Activated T-cell treated with anti-CD3 and anti-CD28 coated beads for 1 hour (primary cell): ENCODE measurements at regions not wholly inside any gene's neighbourhood (a gene's known extent, or its start where the extent isn't known, plus 50 kb on each side); places are given as distances from the start of the nearest gene placed in this dataset.

Experiments used
- DNase-seq: peaks from one replicate; pipeline ENCODE4 v3.0.0-alpha.2; 2020; ENCODE audit warnings: low read depth

DNA sequence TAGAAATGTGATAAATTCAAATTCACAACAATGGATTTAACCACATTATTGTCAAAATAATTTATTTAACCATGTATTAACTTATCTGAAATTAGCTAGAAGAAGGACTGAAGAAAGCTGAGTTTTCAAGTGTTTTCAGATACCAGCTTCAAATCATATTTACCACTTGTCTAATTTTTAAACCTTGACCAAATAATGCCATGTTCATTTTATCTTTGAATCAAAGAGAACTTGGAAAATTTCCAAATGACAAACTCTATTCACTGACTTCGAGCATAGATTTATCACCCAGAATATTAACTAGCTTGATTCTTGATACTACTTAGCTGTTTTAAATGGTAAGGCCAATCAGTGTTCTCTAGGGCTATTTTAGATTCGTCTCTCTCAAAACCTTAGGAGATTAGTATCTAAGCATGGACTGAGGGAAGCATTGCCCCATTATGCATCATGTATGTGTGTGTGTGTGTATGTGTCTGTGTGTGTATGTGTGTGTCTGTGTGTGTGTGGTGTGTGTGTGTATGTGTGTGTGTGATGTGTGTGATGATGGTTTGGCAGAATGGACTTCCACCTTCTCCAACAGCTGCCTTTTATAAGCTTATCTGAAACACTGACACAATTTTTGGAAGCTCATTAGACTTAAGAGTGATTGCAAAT lies 667.5 kb upstream of the FANCL start:
- no peak for DNase-seq

DNA sequence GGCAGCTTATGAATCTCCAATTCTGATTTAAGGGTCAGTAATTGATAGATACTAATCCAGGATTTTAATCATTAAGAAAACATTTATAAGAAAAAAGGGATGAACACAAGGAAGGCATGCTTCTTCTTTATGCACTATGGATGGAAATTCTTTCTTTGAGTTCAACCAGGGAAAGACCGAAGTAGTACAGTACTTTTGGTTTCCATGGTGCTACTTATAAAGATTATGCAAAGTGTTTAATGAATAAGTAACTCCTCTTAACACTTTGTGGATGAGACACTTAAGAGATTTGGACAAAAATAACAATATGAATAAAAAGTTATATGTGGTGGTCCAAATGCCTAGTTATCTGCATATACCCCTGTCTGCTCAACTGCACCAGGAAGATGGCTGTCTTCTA lies 666.5 kb upstream of the FANCL start:
- no peak for DNase-seq

DNA sequence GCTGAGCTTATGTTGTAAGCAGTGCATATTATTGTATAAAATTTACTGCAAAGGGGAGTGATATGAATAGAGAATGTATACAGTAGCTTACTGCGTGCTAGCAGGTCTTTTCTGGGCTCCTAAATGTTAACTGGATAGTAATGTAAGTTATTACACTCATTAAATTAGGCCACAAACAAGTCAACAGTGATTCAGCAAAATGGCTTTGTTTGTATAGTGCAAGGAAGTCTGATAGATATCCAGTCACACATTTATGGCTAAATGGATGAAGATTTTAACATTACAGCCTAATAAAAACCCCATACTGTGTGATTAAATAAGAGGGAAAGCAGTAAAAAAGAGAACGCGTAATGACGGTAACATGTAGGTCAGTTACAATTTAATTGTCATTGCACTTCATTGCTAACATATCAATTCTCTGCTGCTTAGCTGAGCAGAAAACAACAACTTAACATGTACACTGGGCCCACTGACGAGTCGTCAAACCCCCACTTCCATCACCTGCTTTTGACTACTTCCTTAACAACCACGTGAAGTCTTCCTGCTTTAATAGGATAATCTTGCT lies 665.0 kb upstream of the FANCL start:
- DNase-seq, result no peak

DNA sequence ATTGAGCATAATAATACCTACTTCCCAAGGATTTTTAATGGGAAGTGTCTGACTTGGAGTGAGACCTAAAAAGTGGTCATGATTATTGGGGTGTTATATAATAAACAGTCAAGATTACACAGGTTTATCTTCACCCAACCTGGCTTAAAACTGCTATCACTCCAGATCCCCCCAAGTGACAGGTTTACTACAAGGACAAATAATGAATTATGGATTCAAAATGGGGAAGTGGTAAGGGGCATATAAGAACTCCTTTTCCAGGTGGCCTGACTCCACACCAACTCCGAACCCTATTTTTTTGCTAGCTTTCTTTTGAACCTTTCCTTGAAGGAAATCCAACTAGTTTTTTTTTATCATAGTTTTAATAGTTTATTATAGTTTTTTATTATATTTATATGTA lies 663.0 kb upstream of the FANCL start:
- no peak for DNase-seq

DNA sequence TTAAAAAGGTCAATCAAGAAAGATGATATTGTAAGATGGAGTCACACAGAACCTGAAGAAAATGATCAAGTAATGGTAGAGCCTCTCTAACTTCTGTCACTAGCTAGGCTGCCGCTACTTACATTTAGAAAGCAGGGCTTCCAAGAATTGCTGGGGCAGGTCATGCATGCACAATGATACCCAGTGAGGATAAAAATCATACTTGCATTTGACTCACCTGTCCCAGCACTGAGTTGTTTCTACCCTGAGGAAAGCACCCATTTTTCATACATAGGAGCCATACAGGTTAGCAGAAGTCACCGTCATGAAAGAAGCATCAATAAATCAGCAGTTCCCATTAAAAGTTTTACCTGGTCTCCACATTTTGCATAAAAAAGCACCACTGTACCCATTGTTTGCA lies 662.3 kb upstream of the FANCL start:
- no peak for DNase-seq

DNA sequence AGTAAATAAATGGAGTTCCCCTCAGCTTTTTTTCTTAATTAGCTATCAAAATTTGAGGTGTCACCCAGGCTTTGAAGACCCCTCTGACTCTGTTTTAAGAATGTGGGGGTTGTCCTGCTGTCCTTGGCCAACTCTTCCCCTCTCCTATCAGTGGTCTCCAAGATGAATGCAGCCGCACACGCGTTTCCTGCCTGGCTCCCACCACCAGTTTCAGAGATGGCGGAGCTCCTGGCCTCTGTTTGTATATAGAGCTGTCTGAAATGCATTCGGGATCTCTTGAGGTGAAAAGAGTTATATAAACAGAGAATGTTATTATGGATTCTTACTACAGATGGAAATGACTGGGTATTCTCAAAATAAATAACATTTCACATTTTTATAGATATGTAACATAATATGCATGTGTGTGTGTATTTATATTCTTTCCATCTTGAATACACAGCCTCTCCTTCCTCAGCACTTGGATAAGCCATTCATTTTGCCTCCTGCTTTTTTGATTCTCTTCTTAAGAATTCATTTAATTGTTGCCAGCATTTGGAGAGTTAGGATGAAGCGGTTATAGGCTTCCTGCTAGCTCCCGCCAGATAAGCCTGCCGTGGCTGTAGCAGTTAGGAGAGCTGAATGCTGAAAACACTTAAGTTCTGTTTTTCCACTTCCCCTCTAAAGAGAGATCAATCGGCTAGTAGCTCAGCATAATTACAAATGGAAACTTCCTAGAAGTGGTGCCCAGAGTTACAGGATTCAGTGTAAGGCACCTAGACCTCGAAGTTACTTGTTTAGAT lies 659.3 kb upstream of the FANCL start:
- DNase-seq, result no peak

DNA sequence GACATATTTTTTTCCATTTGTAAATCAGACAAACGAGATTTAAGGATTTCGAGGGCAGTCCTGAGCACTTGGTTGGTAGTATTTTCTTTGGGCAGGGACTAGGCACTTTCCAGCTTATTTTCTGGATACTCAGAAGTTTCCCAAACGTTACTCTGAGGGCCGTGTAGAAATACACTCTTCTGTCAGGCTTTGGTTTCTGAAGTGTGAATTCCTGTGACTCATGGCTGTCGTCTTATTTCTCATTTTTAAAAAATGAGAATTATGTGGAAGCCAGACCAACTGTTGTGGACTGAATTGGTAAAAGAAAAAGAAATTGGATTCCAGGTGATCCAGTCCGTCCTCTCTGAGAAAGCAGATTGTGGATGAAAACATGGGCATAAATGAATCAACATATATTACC lies 658.6 kb upstream of the FANCL start:
- no peak for DNase-seq

DNA sequence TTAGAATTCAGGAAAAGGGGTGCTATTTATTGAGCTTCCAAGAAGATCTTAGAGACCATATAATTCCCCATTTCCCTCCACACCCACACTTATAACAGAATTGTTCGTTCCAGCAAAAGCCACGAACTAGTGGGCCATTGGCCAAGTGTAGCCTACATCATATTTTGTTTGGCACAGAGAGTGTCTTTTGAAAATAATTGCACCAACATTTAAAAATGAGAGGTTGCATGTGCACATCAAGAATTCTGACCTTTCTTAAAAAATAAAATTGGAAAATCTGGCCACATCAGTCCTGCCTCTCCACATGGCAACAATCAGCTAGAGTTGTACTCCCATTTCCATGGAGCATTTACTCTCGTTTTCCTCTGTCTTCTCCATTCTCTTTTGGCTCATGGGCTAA lies 655.5 kb upstream of the FANCL start:
- no peak for DNase-seq

DNA sequence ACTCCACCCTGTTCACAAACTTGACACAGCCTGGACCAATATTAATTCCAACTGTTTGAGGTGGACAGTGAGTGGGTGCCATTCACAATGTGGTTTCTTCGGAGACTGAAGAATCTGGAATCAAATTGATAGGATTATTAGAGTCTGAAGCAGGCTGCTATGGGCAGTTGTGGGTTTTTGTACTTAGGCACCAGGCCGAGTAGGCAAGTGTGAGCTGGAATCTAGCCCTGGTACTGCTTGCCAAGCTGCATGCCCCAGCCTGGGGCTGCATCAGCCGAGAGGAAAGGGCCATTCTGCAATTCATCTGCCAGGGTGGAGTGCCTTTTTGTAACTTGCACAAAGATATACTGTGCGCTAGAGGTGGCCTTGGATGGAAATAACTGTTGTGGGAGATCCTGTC lies 654.7 kb upstream of the FANCL start:
- DNase-seq, result no peak

DNA sequence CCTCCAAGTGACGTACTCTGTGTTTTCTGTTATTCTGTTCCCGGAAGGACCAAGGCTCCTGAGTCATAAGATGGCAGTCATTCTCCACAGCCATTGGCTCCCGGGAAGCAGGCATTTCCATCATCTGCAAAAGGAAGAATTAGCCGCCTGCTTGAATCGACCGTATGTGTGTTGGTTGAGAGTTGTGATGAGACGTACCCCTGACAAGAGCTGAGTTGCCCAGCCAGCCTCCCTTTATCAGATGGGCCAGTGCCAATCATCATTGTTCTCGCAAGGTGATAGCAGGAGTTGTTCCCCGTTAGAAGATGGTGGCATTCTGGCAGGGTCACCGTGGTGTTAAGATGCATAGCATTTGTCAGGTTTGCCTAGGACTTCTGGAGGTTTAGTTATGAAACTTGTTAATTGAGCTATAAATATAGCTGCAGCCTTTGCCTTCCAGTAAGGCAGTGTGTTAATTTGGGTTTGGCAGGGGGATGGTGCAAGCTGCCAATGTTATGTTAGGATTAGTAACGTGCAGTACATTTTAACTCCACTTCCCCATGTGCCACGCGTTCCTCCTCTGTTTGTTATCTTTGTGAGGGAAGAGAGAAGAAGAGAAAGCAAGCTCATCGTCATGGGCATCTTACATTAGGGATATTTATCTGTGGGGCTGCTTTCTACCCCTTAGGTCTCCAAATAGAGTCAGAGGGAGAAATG lies 652.7 kb upstream of the FANCL start:
- no peak for DNase-seq

DNA sequence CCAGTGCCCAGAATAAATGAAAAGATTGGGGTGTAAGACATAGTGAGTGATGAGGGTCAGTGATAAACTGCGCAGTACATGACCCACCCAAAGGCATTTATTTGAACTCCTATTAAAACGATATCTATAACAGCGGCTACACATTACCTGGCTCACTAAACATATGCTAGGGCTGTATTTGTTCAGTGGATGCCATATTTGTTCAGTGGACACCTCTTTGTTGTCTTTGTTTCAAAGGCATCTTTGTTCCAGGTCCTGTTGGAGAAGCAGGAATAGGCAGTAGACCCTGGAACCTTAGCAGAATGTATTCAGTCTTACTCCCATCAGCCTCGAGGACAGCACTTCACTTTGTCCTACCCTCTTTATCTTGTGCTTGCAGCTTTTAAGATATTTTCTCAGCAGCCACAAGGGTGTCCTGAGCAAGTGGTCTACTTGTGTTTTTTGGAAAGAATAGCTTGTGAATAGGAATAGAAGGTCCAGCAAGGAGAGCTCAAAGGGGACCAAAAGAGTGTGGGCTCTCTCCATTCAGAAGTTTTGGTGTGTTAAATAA lies 650.8 kb upstream of the FANCL start:
- DNase-seq, result no peak

DNA sequence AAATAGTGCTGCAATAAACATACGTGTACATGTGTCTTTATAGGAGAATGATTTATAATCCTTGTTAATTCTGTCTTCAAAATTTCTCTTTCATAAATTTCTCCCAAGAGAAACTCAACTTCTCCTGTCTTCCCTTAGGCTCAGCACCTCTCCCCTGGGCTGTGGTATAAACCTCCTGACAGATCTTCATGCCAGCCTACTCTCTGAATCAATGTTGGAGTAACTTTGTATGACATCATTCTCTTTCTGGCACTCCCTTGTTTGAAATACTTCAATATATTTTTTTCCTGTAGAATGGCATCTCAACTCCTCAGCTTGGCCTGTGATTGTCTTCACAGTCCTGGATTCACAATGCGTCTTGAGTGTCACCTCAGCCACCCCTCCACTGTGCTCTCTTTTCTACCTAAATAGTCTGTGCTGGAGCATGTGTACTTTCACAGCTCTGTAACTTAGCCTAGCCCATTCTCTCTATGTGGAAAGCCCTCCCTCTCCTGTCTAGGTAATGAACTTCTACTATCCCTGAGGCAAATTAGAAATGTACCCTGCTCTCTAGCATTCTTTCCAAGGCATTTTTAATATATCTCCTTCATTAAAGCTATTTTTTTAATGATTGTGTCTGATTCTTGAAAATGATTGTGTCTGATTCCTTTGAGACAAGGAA lies 649.9 kb upstream of the FANCL start:
- DNase-seq, result no peak

DNA sequence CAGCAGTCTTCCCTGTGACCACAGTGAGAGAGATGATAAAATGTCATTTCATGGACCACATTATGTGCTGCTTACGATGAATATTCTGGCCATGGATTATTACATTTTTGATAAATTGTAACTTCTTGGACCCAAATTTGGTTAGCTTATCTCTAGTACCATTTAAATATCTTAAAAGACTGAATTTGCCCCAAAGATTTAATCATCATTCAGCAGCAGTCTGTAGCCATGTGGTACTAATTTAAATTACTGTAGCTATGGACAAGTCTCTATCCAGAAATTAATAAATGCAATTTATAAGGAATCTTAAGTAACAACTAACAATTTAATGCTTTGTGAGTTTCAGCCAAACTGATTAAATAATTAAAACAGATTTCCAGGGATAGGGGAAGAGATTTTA lies 644.9 kb upstream of the FANCL start:
- no peak for DNase-seq

DNA sequence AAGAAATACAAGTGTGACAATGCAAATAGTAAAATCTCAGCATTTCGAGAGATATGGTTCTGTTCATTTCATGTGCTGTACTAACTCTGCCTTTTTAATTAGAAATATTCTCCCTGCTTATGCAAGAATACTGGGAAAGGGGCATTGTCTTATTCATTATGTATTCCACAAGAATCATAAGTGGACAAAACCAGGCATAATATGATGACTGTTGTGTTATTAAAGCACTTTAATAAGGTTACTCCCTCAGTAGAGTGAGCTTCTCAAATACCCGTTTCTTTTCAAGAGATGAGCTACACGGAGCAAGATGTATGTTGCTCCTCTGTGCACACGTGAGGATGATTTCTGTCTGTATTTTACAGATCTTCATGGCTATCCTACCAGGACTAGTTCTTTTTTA lies 638.7 kb upstream of the FANCL start:
- DNase-seq, result no peak

DNA sequence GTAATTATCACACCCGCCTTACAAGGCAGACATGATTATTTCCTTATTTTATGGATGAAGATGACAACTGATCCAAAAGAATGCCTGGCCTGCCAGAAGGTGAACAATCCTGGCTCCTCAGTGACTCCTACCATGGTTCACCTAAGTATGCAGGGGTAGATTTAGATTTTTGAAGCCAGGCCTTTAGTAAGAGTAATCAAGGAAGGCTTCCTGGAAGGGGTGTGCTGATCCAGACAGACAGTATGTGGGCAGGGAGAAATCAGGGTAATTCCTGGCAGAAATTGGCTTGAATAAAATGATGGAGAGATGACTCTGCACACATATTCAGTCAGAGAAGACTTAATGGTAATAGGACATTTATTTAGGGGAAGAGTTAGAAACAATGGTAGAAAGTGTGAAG lies 637.7 kb upstream of the FANCL start:
- no peak for DNase-seq

DNA sequence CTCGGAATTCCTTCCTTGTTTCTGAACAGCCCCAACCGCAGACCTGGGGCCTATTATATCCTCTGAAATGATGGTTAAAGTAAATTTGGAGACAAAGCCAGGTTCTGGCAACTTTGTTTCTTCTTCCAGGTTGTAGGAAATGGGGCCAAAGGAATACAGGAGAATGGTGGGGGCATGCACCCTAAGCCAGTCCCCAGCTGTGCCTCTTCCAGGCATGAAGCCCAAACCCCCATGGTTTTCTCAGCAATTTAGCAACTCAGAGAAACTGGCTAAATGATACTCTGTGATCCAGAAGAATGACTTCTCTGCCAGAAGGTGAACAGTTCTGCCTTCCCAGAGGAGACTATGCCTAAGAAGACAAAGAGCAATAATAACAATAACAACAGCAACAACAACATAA lies 635.0 kb upstream of the FANCL start:
- no peak for DNase-seq

DNA sequence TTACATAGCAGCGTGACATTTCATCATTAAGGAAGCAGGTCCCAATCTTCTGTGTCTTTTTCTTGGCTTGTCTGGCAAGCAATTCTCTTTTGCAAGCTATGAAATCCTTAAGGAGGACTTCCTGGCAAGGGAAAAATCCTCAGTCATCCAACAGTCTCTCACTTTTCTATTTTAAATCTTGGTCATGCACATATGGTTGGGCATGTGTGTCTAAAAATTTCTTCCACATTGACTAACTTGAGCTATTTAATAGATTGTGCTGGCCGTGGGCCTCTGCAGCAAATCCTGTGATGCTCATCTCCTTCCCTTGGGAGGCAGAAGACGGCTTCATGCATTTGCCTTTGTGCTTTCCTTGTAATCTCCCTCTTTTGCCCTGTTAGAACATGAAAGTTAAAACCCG lies 634.3 kb upstream of the FANCL start:
- DNase-seq, result no peak

DNA sequence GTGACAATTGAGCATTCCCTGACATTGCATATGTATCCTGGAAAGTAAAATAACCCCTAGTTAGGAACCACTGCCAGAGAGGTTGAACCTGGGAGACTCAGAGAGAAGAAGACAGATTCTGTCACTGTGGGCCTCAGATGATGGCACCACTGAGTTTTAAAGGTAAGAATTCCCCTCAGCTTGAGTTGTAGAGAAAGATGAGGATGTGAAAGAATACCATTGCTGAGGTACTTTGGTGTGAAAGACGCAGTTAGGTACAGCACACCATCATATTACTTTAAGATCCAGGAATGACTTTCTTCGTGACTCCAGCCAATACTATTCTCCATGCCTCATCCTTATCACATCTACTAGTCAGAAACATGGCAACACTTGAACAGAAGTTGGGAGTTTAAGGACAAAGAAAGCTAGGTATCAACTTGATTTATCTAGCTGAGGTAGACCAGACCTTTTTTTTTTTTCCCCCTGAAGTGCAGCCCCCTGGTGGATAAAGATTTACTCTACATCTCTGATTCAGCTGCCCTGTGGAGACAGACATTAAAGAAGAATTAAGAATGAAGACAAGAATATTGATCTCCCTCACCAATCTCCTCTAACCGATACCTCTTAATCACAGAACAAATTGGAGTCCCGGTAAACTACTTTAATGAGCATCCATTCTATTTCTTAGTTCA lies 630.5 kb upstream of the FANCL start:
- DNase-seq, result no peak

DNA sequence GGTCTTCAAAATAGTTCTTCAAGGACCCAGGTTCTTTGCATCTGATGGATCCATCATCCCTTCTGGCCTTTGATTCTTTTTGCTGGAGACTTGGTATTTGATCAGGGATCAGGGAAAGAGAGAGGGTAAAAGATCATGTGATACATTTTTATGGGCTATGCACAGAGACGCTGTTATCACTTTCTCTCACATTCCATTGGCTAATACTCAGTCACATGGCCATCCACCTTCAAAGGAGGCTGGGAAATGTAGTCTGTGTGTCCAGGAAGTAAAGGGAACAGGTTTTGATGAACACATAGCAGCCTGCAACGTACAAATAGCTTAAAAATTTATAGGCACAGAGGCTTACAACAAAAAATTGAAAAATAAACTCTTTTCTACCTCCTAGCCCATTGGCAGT lies 629.6 kb upstream of the FANCL start:
- DNase-seq, result no peak

DNA sequence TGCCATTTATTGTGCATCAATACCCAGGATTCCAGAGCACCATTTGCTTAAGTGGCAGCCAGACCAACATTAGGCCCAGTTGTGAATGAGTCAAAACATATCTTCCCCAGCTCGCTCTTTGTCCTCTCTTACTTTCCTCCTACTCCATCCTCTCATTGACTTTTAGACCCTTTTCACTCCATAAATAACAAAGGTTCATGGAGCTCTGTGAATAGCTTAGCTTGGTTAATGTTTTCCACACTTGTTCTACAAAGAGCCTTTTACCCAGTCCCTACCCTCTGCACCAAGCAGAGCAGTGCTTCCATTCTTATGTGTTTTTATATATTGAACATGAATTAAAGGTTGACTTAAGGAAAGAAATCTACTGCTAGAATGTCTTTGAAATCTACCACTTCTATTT lies 625.8 kb upstream of the FANCL start:
- no peak for DNase-seq

DNA sequence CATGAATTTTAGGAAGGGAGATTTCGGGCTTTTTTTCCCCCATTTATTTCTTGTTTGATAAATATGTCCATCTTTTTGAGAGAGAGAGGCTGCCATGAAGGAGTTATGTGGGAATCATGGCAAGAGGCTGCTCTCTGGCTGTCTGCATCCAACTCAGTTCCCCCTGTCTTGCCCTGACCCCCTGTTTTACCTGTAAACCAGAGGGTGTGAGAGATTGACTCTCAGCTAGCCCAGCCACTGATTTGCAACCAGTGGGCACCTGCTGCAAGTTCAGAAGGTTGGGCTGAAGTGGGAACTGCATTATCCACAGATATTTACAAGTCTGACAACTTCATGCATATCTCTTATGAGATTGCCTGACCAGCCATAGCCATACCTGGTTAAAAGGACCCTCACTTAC lies 625.4 kb upstream of the FANCL start:
- no peak for DNase-seq

DNA sequence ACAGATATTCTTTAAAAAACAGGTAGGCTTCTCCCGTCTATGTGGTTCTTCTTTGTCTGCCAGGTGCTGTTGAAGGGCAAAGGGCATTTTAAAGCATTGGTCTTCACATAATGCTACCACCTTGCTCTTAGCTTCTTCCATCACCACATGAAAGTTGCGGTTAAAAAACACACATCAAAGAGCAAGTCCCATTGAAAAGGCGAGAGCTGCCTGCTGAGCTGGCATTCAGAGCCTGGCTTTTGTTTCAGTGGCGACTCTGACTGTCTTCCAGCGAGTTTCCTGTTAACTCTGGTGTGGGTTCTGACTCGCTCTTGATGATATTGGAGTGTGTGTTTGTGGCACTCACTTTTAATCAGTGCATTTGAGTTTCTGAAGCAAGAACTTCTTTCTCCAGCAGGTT lies 624.9 kb upstream of the FANCL start:
- DNase-seq, result no peak
